CD14-positive monocyte (primary cell): ENCODE measurements at regions not wholly inside any gene's neighbourhood (a gene's known extent, or its start where the extent isn't known, plus 50 kb on each side); places are given as distances from the start of the nearest gene placed in this dataset.

Experiments used
- DNase-seq, 3 donors: peaks; one replicate each; pipeline ENCODE4 v3.0.0-alpha.2; 2011 to 2022
- H2AFZ ChIP-seq: 2 replicates; pipeline ENCODE4 v1.6.0; 2012; ENCODE audit warnings: mild to moderate bottlenecking, low read depth, low read length, inconsistent platforms; ENCODE audit not compliant: insufficient read depth, poor library complexity, severe bottlenecking
- H3K27ac ChIP-seq, 2 donors: 1 replicate in 1 of 2; 2 replicates in 1 of 2; pipeline ENCODE4 v1.5.1; 2012 to 2013; ENCODE audit warnings: low read length in 2 of 2, control low read depth in 1 of 2, inconsistent platforms in 1 of 2, low read depth in 1 of 2, mild to moderate bottlenecking in 1 of 2
- H3K27me3 ChIP-seq, 2 donors: one replicate each; pipeline versions ENCODE4 v1.6.0 to v1.6.1; 2011 to 2013; ENCODE audit warnings: low read length in 2 of 2; ENCODE audit not compliant: control insufficient read depth in 2 of 2, insufficient read depth in 2 of 2
- H3K36me3 ChIP-seq, 2 donors: replicated peaks in 1 of 2; 1 replicate in 1 of 2; 2 replicates in 1 of 2; pipeline versions ENCODE4 v1.5.1 to v1.6.1; 2012 to 2013; ENCODE audit warnings: low read length in 2 of 2, control low read depth in 1 of 2, inconsistent platforms in 1 of 2, mild to moderate bottlenecking in 1 of 2; ENCODE audit not compliant: insufficient read depth in 2 of 2, control insufficient read depth in 1 of 2
- H3K4me1 ChIP-seq, 2 donors: 1 replicate in 1 of 2; 2 replicates in 1 of 2; pipeline versions ENCODE4 v1.5.1 to v1.6.1; 2012 to 2013; ENCODE audit warnings: low read length in 2 of 2, control low read depth in 1 of 2, inconsistent platforms in 1 of 2, mild to moderate bottlenecking in 1 of 2, moderate library complexity in 1 of 2; ENCODE audit not compliant: insufficient read depth in 2 of 2, control insufficient read depth in 1 of 2
- H3K4me2 ChIP-seq: replicated peaks from 2 replicates; pipeline ENCODE3; 2012; ENCODE audit warnings: low read length, moderate library complexity, mild to moderate bottlenecking; ENCODE audit not compliant: poor library complexity, severe bottlenecking; ENCODE audit errors: extremely low read depth
- H3K4me3 ChIP-seq, 3 experiments: fragments of 200-600 bp in 1 of 3; sonication (generic) in 1 of 3; replicated peaks in 1 of 3; 1 replicate in 2 of 3; 2 replicates in 1 of 3; pipeline ENCODE4 v1.5.1; 2011 to 2013; ENCODE audit warnings: low read length in 3 of 3, mild to moderate bottlenecking in 3 of 3, control low read depth in 2 of 3, low read depth in 2 of 3, inconsistent platforms in 1 of 3, moderate library complexity in 1 of 3
- H3K79me2 ChIP-seq: 2 replicates; pipeline ENCODE4 v1.6.0; 2012; ENCODE audit warnings: mild to moderate bottlenecking, control low read depth, inconsistent platforms, low read length, moderate library complexity; ENCODE audit not compliant: insufficient read depth
- H3K9ac ChIP-seq: 2 replicates; pipeline ENCODE4 v1.6.0; 2017; ENCODE audit warnings: low read length, mild to moderate bottlenecking; ENCODE audit not compliant: insufficient read depth, poor library complexity, severe bottlenecking
- H3K9me3 ChIP-seq, 2 donors: replicated peaks in 1 of 2; 1 replicate in 1 of 2; 2 replicates in 1 of 2; pipeline versions ENCODE4 v1.5.1 to v1.6.1; 2012 to 2013; ENCODE audit warnings: low read length in 2 of 2, control low read depth in 1 of 2; ENCODE audit not compliant: control insufficient read depth in 1 of 2, insufficient read depth in 1 of 2
- H4K20me1 ChIP-seq: 2 replicates; pipeline ENCODE4 v1.6.0; 2012; ENCODE audit warnings: mild to moderate bottlenecking, low read length, control low read depth, moderate library complexity; ENCODE audit not compliant: insufficient read depth
- H3K27ac Mint-ChIP-seq, 7 donors: one replicate each; pipeline ENCODE4 v1.8.0; 2020; ENCODE audit warnings: mild to moderate bottlenecking in 7 of 7, mixed read lengths in 7 of 7, moderate library complexity in 6 of 7, inconsistent platforms in 2 of 7
- H3K27me3 Mint-ChIP-seq, 3 donors: one replicate each; pipeline ENCODE4 v1.8.0; 2021 to 2022; ENCODE audit warnings: low read depth in 3 of 3, mild to moderate bottlenecking in 3 of 3, mixed read lengths in 3 of 3, moderate library complexity in 3 of 3, inconsistent platforms in 1 of 3
- H3K36me3 Mint-ChIP-seq, 2 donors: one replicate each; pipeline ENCODE4 v1.8.0; 2020; ENCODE audit warnings: mixed read lengths in 2 of 2, inconsistent platforms in 1 of 2, mild to moderate bottlenecking in 1 of 2
- H3K4me1 Mint-ChIP-seq: one replicate; pipeline ENCODE4 v1.8.0; 2020; ENCODE audit warnings: mild to moderate bottlenecking, mixed read lengths
- H3K4me3 Mint-ChIP-seq, 2 donors: one replicate each; pipeline ENCODE4 v1.8.0; 2020; ENCODE audit warnings: mild to moderate bottlenecking in 2 of 2, mixed read lengths in 2 of 2, moderate library complexity in 1 of 2
- H3K9me3 Mint-ChIP-seq, 7 donors: one replicate each; pipeline ENCODE4 v1.8.0; 2020 to 2022; ENCODE audit warnings: mixed read lengths in 7 of 7, mild to moderate bottlenecking in 6 of 7, moderate library complexity in 6 of 7, inconsistent platforms in 2 of 7
- CTCF ChIP-seq: fragments of 200-600 bp; IDR thresholded peaks from one replicate; pipeline ENCODE4 v1.8.0; 2022; ENCODE audit warnings: antibody characterized with exemption, mild to moderate bottlenecking
- WGBS: methylation state at CpG from one replicate; pipeline ENCODE4 v1.1.5; 2013; ENCODE audit warnings: missing lambda C conversion rate; ENCODE audit not compliant: insufficient coverage; 5-methylcytosine and 5-hydroxymethylcytosine counted together
- intact Hi-C, 2 donors: fragments of 100-400 bp; cut with micrococcal nuclease; formaldehyde crosslinking; loops; one replicate each; pipeline versions ENCODE4 v1.15.0 to v1.15.1; 2023

- Histone ChIP-seq H3K9me3 (no peaks in the 10 kb centered on the region), H3K4me3 (no peak overlapping the region), H4K20me1 (no peaks in the 10 kb centered on the region), H3K27me3 (no peaks in the 10 kb centered on the region), H3K9ac (no peak overlapping the region), H2AFZ (no peak overlapping the region), H3K4me1 (peaks cover 10% of the 10 kb centered on the region in 2 donors), H3K79me2 (no peaks in the 10 kb centered on the region), H3K27ac (no peak overlapping the region), H3K36me3 (no peaks in the 10 kb centered on the region), H3K4me2 (no peak overlapping the region)
- no peak for TF ChIP-seq CTCF
- H3K4me3 Mint-ChIP-seq: no peak overlapping the region
- H3K27me3 Mint-ChIP-seq: peaks cover 0 to 1% (median 0%) of the 10 kb centered on the region in 3 donors
- intact Hi-C loops: loop anchor here (5.0 to 10.0 kb wide), 6 partner anchors 165 to 1263 kb away; no protein-coding TSS in a partner anchor
- H3K36me3 Mint-ChIP-seq: no peaks in the 10 kb centered on the region
- H3K27ac Mint-ChIP-seq: no peak overlapping the region
- H3K9me3 Mint-ChIP-seq: peaks cover 0 to 3% (median 0%) of the 10 kb centered on the region in 7 donors
- WGBS: 92% methylated on average over 2 of the region's 5 CpGs
- peaks cover 9% of the 10 kb centered on the region for H3K4me1 Mint-ChIP-seq
- no peak for DNase-seq
Observed at GRCh38 chr6:44659726-44660125, 272.2 kb downstream of the CDC5L start.

GRCh38 chr6:44660561-44661220 is 273.2 kb downstream of the CDC5L start:
- Mint-ChIP-seq H3K9me3 (peaks cover 0 to 3% (median 0%) of the 10 kb centered on the region in 7 donors), H3K36me3 (no peaks in the 10 kb centered on the region), H3K27me3 (peaks cover 0 to 3% (median 0%) of the 10 kb centered on the region in 3 donors), H3K4me3 (no peak overlapping the region), H3K27ac (peak overlapping the region in 1 of 7 donors; percentile 22), H3K4me1 (no peaks in the 10 kb centered on the region)
- Histone ChIP-seq H3K9ac (no peak overlapping the region), H3K79me2 (no peaks in the 10 kb centered on the region), H3K4me1 (peaks cover under 1% of the 10 kb centered on the region in 2 donors), H4K20me1 (no peaks in the 10 kb centered on the region), H3K27ac (no peak overlapping the region), H3K27me3 (no peaks in the 10 kb centered on the region), H2AFZ (no peak overlapping the region), H3K4me2 (no peak overlapping the region), H3K36me3 (no peaks in the 10 kb centered on the region), H3K9me3 (no peaks in the 10 kb centered on the region), H3K4me3 (no peak overlapping the region)
- no peak for TF ChIP-seq CTCF
- no peak for DNase-seq
- intact Hi-C loops: no loop called here
- 100% methylated on average over 2 of the region's 9 CpGs for WGBS
